OCI-LY7 (cell line): ENCODE measurements at regions not wholly inside any gene's neighbourhood (a gene's known extent, or its start where the extent isn't known, plus 50 kb on each side); places are given as distances from the start of the nearest gene placed in this dataset.
"Not testable (repeated sequence)": the region's sequence is repeated elsewhere in the genome, so short reads cannot be mapped to it uniquely, and the experiment has no call there.

Experiments used
- BruUV-seq: library from RNA; stranded (reverse); fragments of 400-500 nt; replicated peaks from 2 replicates; lab custom pipeline; 2021; lab: Mats Ljungman, UMichigan
- CTCF ChIA-PET: fragments of 300-600 bp; sonication (Branson Sonifier 250); formaldehyde crosslinking; loops from one replicate; lab custom pipeline; 2022; ENCODE audit warnings: antibody characterized with exemption; ENCODE audit not compliant: unreplicated experiment; lab: Charles Lee
- POLR2A ChIA-PET: fragments of 300-600 bp; sonication (Branson Sonifier 250); formaldehyde crosslinking; loops from one replicate; lab custom pipeline; 2022; ENCODE audit warnings: antibody characterized with exemption; lab: Charles Lee
- DNase-seq: peaks from one replicate; pipeline ENCODE4 v3.0.0-alpha.2; 2015; ENCODE audit warnings: low spot score
- H2AFZ ChIP-seq: fragments of 200-600 bp; sonication (generic), shearing (Covaris generic); 2 replicates; pipeline ENCODE4 v1.6.1; 2014; ENCODE audit warnings: mild to moderate bottlenecking, antibody characterized with exemption, low read length, moderate library complexity
- H3K27ac ChIP-seq: fragments of 200-600 bp; sonication (generic); 2 replicates; pipeline ENCODE4 v1.5.1; 2014; ENCODE audit warnings: mixed run types, low read depth, mild to moderate bottlenecking, moderate library complexity, low read length, inconsistent platforms; ENCODE audit not compliant: poor library complexity, severe bottlenecking
- H3K36me3 ChIP-seq: fragments of 200-600 bp; sonication (generic); 2 replicates; pipeline ENCODE4 v1.6.1; 2014; ENCODE audit warnings: mild to moderate bottlenecking, antibody characterized with exemption, low read length, moderate library complexity, mixed read lengths; ENCODE audit not compliant: insufficient read depth
- H3K4me1 ChIP-seq: fragments of 200-600 bp; sonication (generic); 2 replicates; pipeline ENCODE4 v1.5.1; 2014; ENCODE audit warnings: mild to moderate bottlenecking, low read length; ENCODE audit not compliant: insufficient read depth, poor library complexity, severe bottlenecking
- H3K4me2 ChIP-seq: fragments of 200-600 bp; sonication (generic); 2 replicates; pipeline ENCODE4 v1.6.1; 2014; ENCODE audit warnings: mild to moderate bottlenecking, low read length
- H3K4me3 ChIP-seq: fragments of 200-600 bp; sonication (generic); 2 replicates; pipeline ENCODE4 v1.5.1; 2014; ENCODE audit warnings: mild to moderate bottlenecking, low read depth, low read length; ENCODE audit not compliant: poor library complexity, severe bottlenecking
- H3K79me2 ChIP-seq: fragments of 200-600 bp; sonication (generic); 2 replicates; pipeline ENCODE4 v1.6.1; 2016; ENCODE audit warnings: low read depth, mild to moderate bottlenecking, low read length, moderate library complexity, mixed read lengths; ENCODE audit not compliant: insufficient read depth
- H3K9me2 ChIP-seq: fragments of 200-600 bp; sonication (generic); 2 replicates; pipeline ENCODE4 v1.6.1; 2016; ENCODE audit warnings: mild to moderate bottlenecking, low read length, mixed read lengths; ENCODE audit not compliant: insufficient read depth
- H3K9me3 ChIP-seq: fragments of 200-600 bp; sonication (generic); 2 replicates; pipeline ENCODE4 v1.6.1; 2014; ENCODE audit warnings: mild to moderate bottlenecking, mixed run types, low read length, mixed read lengths
- H4K20me1 ChIP-seq: fragments of 200-600 bp; sonication (generic); 2 replicates; pipeline ENCODE4 v1.6.1; 2014; ENCODE audit warnings: mild to moderate bottlenecking, antibody characterized with exemption, low read length, moderate library complexity, mixed read lengths; ENCODE audit not compliant: insufficient read depth
- intact Hi-C: fragments of 100-400 bp; cut with micrococcal nuclease; formaldehyde crosslinking; loops from one replicate; pipeline ENCODE4 v1.10.0; 2022; ENCODE audit not compliant: unreplicated experiment

- H2AFZ ChIP-seq, H3K27ac ChIP-seq, H3K9me3 ChIP-seq, CTCF ChIA-PET, H3K4me3 ChIP-seq, H3K4me1 ChIP-seq, H3K9me2 ChIP-seq, BruUV-seq, H3K79me2 ChIP-seq, H3K4me2 ChIP-seq, DNase-seq, intact Hi-C loops, H3K36me3 ChIP-seq, H4K20me1 ChIP-seq: not testable (repeated sequence)
- POLR2A ChIA-PET = interaction anchor here (0.6 kb wide), 1 partner anchor 317 kb away, joined by 3 read pairs; no protein-coding TSS in a partner anchor
Measured at GRCh38 chr15:84531709-84532367, 69.0 kb upstream of the ZSCAN2 start.

- H3K36me3 ChIP-seq, H3K4me3 ChIP-seq, H3K4me2 ChIP-seq, H3K79me2 ChIP-seq, POLR2A ChIA-PET, H3K9me3 ChIP-seq, H3K4me1 ChIP-seq, H3K9me2 ChIP-seq, DNase-seq, intact Hi-C loops, BruUV-seq, CTCF ChIA-PET, H4K20me1 ChIP-seq, H2AFZ ChIP-seq, H3K27ac ChIP-seq: not testable (repeated sequence)
Measured at GRCh38 chr15:84533705-84534104, 67.1 kb upstream of the ZSCAN2 start.

GRCh38 chr15:84534561-84535235 lies 66.1 kb upstream of the ZSCAN2 start:
- POLR2A ChIA-PET, H3K4me2 ChIP-seq, H3K4me3 ChIP-seq, H3K4me1 ChIP-seq, H3K79me2 ChIP-seq, H3K9me2 ChIP-seq, DNase-seq, H4K20me1 ChIP-seq, BruUV-seq, H3K36me3 ChIP-seq, H2AFZ ChIP-seq, H3K9me3 ChIP-seq, H3K27ac ChIP-seq, intact Hi-C loops, CTCF ChIA-PET: not testable (repeated sequence)

DNA sequence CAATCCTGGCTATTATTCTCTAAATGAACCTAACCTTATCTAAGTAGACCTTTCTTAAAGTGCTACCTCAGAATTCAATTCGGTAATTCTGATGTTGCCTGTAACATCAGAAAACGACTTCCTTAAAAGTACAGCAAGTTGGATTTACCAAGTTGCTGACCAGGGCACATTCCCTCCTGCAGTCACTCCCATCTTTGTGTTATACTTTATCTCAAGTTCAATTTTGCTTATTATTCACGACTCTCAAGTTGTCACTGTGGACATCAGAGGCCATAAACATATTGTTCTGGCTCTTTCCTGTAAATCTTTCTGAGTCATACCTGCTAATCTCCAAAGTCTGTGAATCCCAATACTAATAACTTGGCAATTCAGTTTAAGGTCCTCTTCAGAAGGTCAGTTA lies 64.6 kb upstream of the ZSCAN2 start:
- H4K20me1 ChIP-seq, H3K36me3 ChIP-seq, H3K27ac ChIP-seq, CTCF ChIA-PET, H3K79me2 ChIP-seq, DNase-seq, H3K4me2 ChIP-seq, POLR2A ChIA-PET, H3K4me1 ChIP-seq, H3K9me3 ChIP-seq, intact Hi-C loops, BruUV-seq, H2AFZ ChIP-seq, H3K4me3 ChIP-seq, H3K9me2 ChIP-seq: not testable (repeated sequence)

DNA sequence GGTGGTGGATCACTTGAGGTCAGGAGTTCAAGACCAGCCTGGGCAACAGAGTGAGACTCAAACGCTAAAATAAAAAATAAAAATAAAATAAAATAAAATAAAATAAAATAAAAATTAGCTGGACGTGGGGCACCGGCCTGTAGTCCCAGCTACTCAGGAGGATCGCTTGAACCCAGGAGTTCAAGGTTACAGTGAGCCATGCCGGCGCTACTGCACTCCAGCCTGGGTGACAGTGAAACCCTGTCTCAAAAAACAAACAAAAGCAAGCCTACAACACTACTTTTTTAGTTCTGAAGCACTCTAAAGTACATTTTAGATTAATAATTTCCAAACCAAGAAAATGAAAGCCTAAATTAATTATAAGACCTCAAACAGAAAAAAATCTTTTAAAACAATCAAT lies 56.2 kb upstream of the ZSCAN2 start:
- intact Hi-C loops, CTCF ChIA-PET, H3K9me2 ChIP-seq, H3K36me3 ChIP-seq, H3K27ac ChIP-seq, H3K4me1 ChIP-seq, H3K4me2 ChIP-seq, H2AFZ ChIP-seq, H3K79me2 ChIP-seq, BruUV-seq, H3K4me3 ChIP-seq, H3K9me3 ChIP-seq, H4K20me1 ChIP-seq, POLR2A ChIA-PET, DNase-seq: not testable (repeated sequence)

GRCh38 chr15:84547150-84547549 lies 53.7 kb upstream of the ZSCAN2 start:
- H2AFZ ChIP-seq, H3K36me3 ChIP-seq, H3K27ac ChIP-seq, H4K20me1 ChIP-seq, DNase-seq, intact Hi-C loops, H3K4me2 ChIP-seq, H3K9me2 ChIP-seq, H3K4me3 ChIP-seq, H3K4me1 ChIP-seq, CTCF ChIA-PET, BruUV-seq, H3K79me2 ChIP-seq, H3K9me3 ChIP-seq: not testable (repeated sequence)
- POLR2A ChIA-PET = interaction anchor here (0.5 kb wide), 1 partner anchor 71 kb away, joined by 3 read pairs; no protein-coding TSS in a partner anchor
